Astrocyte (in vitro differentiated cells and primary cell): ENCODE measurements at regions not wholly inside any gene's neighbourhood (a gene's known extent, or its start where the extent isn't known, plus 50 kb on each side); places are given as distances from the start of the nearest gene placed in this dataset.

Experiments used
- DNase-seq: peaks from one replicate; pipeline ENCODE4 v3.0.0-alpha.2; 2010; ENCODE audit warnings: low read depth
- FAIRE-seq: peaks from 2 replicates; lab custom pipeline; 2011; peaks lifted over from hg19 to GRCh38; lab: Jason Lieb, UNC
- H2AFZ ChIP-seq: 2 replicates; pipeline ENCODE4 v1.6.0; 2012; ENCODE audit warnings: low read depth, low read length, inconsistent platforms
- H3K27ac ChIP-seq: 2 replicates; pipeline ENCODE4 v1.5.1; 2011; ENCODE audit warnings: low read depth, low read length, inconsistent platforms
- H3K27me3 ChIP-seq: 2 replicates; pipeline ENCODE4 v1.6.0; 2011; ENCODE audit warnings: low read length, inconsistent platforms; ENCODE audit not compliant: insufficient read depth
- H3K36me3 ChIP-seq: 2 replicates; pipeline ENCODE4 v1.5.1; 2011; ENCODE audit warnings: low read length, inconsistent platforms; ENCODE audit not compliant: insufficient read depth
- H3K4me1 ChIP-seq: 2 replicates; pipeline ENCODE4 v1.5.1; 2011; ENCODE audit warnings: low read length, inconsistent platforms; ENCODE audit not compliant: insufficient read depth
- H3K4me2 ChIP-seq: 2 replicates; pipeline ENCODE4 v1.6.0; 2012; ENCODE audit warnings: low read length, inconsistent platforms
- H3K4me3 ChIP-seq: 2 replicates; pipeline ENCODE4 v1.5.1; 2011; ENCODE audit warnings: low read depth, mild to moderate bottlenecking, low read length, inconsistent platforms; ENCODE audit not compliant: insufficient read depth
- H3K79me2 ChIP-seq: 2 replicates; pipeline ENCODE4 v1.6.0; 2012; ENCODE audit warnings: mild to moderate bottlenecking, low read length, inconsistent platforms; ENCODE audit not compliant: insufficient read depth
- H3K9ac ChIP-seq: 2 replicates; pipeline ENCODE4 v1.6.0; 2012; ENCODE audit warnings: mild to moderate bottlenecking, low read length, inconsistent platforms
- H3K9me3 ChIP-seq: 2 replicates; pipeline ENCODE4 v1.5.1; 2012; ENCODE audit warnings: low read depth, mild to moderate bottlenecking, low read length, inconsistent platforms; ENCODE audit not compliant: insufficient read depth
- H4K20me1 ChIP-seq: 2 replicates; pipeline ENCODE4 v1.6.0; 2012; ENCODE audit warnings: low read length, inconsistent platforms; ENCODE audit not compliant: insufficient read depth
- H3K27ac Mint-ChIP-seq: one replicate; pipeline ENCODE4 v1.8.0; 2021; ENCODE audit warnings: mild to moderate bottlenecking, mixed read lengths; ENCODE audit not compliant: unreplicated experiment
- H3K27me3 Mint-ChIP-seq: one replicate; pipeline ENCODE4 v1.8.0; 2021; ENCODE audit warnings: low read depth, mixed read lengths; ENCODE audit not compliant: unreplicated experiment
- H3K36me3 Mint-ChIP-seq: one replicate; pipeline ENCODE4 v1.8.0; 2021; ENCODE audit warnings: low read depth, mixed read lengths; ENCODE audit not compliant: unreplicated experiment
- H3K4me1 Mint-ChIP-seq: one replicate; pipeline ENCODE4 v1.8.0; 2021; ENCODE audit warnings: low read depth, mixed read lengths; ENCODE audit not compliant: unreplicated experiment
- H3K4me3 Mint-ChIP-seq: one replicate; pipeline ENCODE4 v1.8.0; 2021; ENCODE audit warnings: mild to moderate bottlenecking, moderate library complexity, mixed read lengths; ENCODE audit not compliant: unreplicated experiment
- H3K9me3 Mint-ChIP-seq: one replicate; pipeline ENCODE4 v1.8.0; 2021; ENCODE audit warnings: mild to moderate bottlenecking, mixed read lengths; ENCODE audit not compliant: unreplicated experiment
- EZH2 ChIP-seq: IDR thresholded peaks from 2 replicates; pipeline ENCODE4 v1.6.1; 2012; ENCODE audit warnings: mild to moderate bottlenecking, low read length, inconsistent platforms; ENCODE audit not compliant: insufficient read depth
- TF ChIP-seq, protein P1 (sequence below): IDR thresholded peaks from 2 replicates; pipeline ENCODE4 v1.5.1; 2011; ENCODE audit warnings: low read depth, mild to moderate bottlenecking, inconsistent platforms, low read length, moderate library complexity; ENCODE audit not compliant: insufficient read depth

DNA sequence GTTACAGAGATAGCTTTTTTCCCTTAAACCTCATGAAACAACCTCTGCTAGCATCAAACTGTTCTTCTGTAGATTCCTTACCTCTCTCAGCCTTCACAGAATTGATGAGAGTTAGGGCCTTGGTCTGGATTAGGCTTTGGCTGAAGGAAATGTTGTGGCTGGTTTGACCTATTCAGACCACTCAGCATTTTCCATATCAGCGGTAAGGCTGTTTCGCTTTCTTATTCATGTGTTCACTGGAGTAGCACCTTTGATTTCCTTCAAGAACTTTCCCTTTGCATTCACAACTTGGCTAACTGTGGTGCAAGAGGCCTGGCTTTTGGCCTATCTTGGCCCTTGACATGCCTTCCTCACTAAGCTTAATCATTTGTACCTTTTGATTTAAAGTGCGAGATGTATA, 50.7 kb upstream of the NRXN3 start:
- Mint-ChIP-seq H3K9me3 (peaks cover 2% of the 10 kb centered on the region), H3K4me3 (no peak overlapping the region), H3K27ac (no peak overlapping the region), H3K36me3 (no peaks in the 10 kb centered on the region), H3K27me3 (peaks cover 8% of the 10 kb centered on the region), H3K4me1 (no peaks in the 10 kb centered on the region)
- no peak for FAIRE-seq
- no peak for DNase-seq
- Histone ChIP-seq H3K79me2 (no peaks in the 10 kb centered on the region), H2AFZ (no peak overlapping the region), H3K27ac (no peak overlapping the region), H3K4me2 (no peak overlapping the region), H3K36me3 (no peaks in the 10 kb centered on the region), H3K9me3 (no peaks in the 10 kb centered on the region), H3K4me3 (no peak overlapping the region), H3K9ac (no peak overlapping the region), H3K4me1 (no peaks in the 10 kb centered on the region), H3K27me3 (no peaks in the 10 kb centered on the region), H4K20me1 (no peaks in the 10 kb centered on the region)
- TF ChIP-seq EZH2, result no peak
- TF ChIP-seq, protein P1, sequence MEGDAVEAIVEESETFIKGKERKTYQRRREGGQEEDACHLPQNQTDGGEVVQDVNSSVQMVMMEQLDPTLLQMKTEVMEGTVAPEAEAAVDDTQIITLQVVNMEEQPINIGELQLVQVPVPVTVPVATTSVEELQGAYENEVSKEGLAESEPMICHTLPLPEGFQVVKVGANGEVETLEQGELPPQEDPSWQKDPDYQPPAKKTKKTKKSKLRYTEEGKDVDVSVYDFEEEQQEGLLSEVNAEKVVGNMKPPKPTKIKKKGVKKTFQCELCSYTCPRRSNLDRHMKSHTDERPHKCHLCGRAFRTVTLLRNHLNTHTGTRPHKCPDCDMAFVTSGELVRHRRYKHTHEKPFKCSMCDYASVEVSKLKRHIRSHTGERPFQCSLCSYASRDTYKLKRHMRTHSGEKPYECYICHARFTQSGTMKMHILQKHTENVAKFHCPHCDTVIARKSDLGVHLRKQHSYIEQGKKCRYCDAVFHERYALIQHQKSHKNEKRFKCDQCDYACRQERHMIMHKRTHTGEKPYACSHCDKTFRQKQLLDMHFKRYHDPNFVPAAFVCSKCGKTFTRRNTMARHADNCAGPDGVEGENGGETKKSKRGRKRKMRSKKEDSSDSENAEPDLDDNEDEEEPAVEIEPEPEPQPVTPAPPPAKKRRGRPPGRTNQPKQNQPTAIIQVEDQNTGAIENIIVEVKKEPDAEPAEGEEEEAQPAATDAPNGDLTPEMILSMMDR, result no peak
